Stomach smooth muscle (tissue), 2 donors: ENCODE measurements at regions not wholly inside any gene's neighbourhood (a gene's known extent, or its start where the extent isn't known, plus 50 kb on each side); places are given as distances from the start of the nearest gene placed in this dataset.
"Not testable (repeated sequence)": the region's sequence is repeated elsewhere in the genome, so short reads cannot be mapped to it uniquely, and the experiment has no call there.

Source experiments
- H3K27ac ChIP-seq: one replicate; pipeline ENCODE4 v1.7.0; 2013; ENCODE audit warnings: mild to moderate bottlenecking, low read length, inconsistent platforms
- H3K27me3 ChIP-seq, 2 donors: one replicate each; pipeline ENCODE4 v1.7.0; 2013; ENCODE audit warnings: low read length in 2 of 2; ENCODE audit not compliant: insufficient read depth in 2 of 2, control insufficient read depth in 1 of 2
- H3K36me3 ChIP-seq, 2 donors: one replicate each; pipeline ENCODE4 v1.7.0; 2013; ENCODE audit warnings: low read length in 2 of 2; ENCODE audit not compliant: control insufficient read depth in 2 of 2, insufficient read depth in 2 of 2
- H3K4me1 ChIP-seq: one replicate; pipeline ENCODE4 v1.7.0; 2013; ENCODE audit warnings: low read length; ENCODE audit not compliant: control insufficient read depth, insufficient read depth
- H3K4me3 ChIP-seq, 2 donors: one replicate each; pipeline ENCODE4 v1.7.0; 2013; ENCODE audit warnings: low read length in 2 of 2
- H3K9ac ChIP-seq, 2 donors: one replicate each; pipeline ENCODE4 v1.7.0; 2013; ENCODE audit warnings: low read length in 2 of 2, mild to moderate bottlenecking in 1 of 2
- H3K9me3 ChIP-seq, 2 donors: one replicate each; pipeline ENCODE4 v1.7.0; 2013; ENCODE audit warnings: low read length in 2 of 2; ENCODE audit not compliant: control insufficient read depth in 2 of 2
- donor health status: healthy.
- donor health status: Pancreatic carcinoma.

- no peak overlapping the region for H3K4me3 ChIP-seq
- no peaks in the 10 kb centered on the region for H3K36me3 ChIP-seq
- H3K27me3 ChIP-seq = no peaks in the 10 kb centered on the region
- no peaks in the 10 kb centered on the region for H3K9me3 ChIP-seq
- H3K9ac ChIP-seq = no peak overlapping the region
- no peaks in the 10 kb centered on the region for H3K4me1 ChIP-seq
- H3K27ac ChIP-seq = no peak overlapping the region
Measured at GRCh38 chr6:79416931-79417330, 120.3 kb downstream of the LCA5 start.

DNA sequence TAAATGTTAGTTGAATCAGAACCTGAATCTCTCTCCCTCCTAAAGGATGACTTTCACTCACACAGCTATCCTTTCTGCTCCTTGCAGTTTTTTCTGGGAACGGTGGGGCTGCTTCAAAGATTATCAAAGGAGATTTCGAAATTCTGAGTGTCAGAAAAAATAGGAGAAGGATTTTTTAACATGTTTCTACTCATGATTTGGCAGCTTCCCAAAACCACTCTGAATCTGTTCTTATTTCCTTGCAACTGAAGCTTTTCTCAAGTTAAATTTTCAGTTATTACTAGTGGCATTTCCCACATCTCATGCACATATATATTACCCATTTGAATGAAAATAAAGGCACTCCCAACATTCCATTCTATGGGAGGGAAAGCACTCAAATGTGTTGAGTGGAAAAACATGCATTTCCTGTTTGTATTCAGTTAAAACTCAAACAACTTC lies 123.6 kb downstream of the LCA5 start:
- Histone ChIP-seq H3K27me3 (no peaks in the 10 kb centered on the region), H3K4me3 (no peak overlapping the region), H3K9me3 (no peaks in the 10 kb centered on the region), H3K9ac (no peak overlapping the region), H3K27ac (no peak overlapping the region), H3K4me1 (no peaks in the 10 kb centered on the region), H3K36me3 (no peaks in the 10 kb centered on the region)

- Histone ChIP-seq H3K36me3 (no peaks in the 10 kb centered on the region), H3K27me3 (no peaks in the 10 kb centered on the region), H3K4me1 (no peaks in the 10 kb centered on the region), H3K27ac (no peak overlapping the region), H3K9me3 (peaks cover under 1 to 2% of the 10 kb centered on the region in 2 donors), H3K4me3 (no peak overlapping the region), H3K9ac (no peak overlapping the region)
Measured at GRCh38 chr6:79410806-79411205, 126.4 kb downstream of the LCA5 start.

- Histone ChIP-seq H3K9ac (no peak overlapping the region), H3K4me3 (no peak overlapping the region), H3K4me1 (no peaks in the 10 kb centered on the region), H3K9me3 (peaks cover 2 to 5% of the 10 kb centered on the region in 2 donors), H3K36me3 (no peaks in the 10 kb centered on the region), H3K27me3 (no peaks in the 10 kb centered on the region), H3K27ac (no peak overlapping the region)
Measured at GRCh38 chr6:79408256-79408974, 128.8 kb downstream of the LCA5 start.

DNA sequence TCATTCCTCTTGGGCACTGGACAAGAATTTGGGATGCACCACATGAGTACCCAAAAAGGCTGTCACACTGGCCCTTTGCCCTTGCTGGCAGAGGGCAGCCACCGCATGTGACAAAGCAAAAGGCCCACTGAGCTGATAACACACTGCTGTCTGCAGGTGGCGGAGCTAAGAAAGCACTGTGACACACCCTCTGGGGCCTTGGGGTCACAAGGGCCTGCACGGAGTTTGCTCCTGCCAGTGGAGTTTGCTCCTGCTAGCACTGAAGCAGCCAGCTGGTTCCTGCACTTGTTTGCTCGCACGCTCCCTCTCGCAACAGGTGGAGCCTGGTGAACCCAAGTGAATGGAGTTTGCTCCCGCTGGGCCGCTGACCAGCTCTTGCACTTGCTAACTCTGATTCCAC lies 132.6 kb downstream of the LCA5 start:
- H3K9me3 ChIP-seq = peaks cover 2 to 5% of the 10 kb centered on the region in 2 donors
- H3K27me3 ChIP-seq = no peaks in the 10 kb centered on the region
- H3K4me1 ChIP-seq = no peaks in the 10 kb centered on the region
- no peak overlapping the region for H3K27ac ChIP-seq
- H3K4me3 ChIP-seq = no peak overlapping the region
- no peaks in the 10 kb centered on the region for H3K36me3 ChIP-seq
- no peak overlapping the region for H3K9ac ChIP-seq

- no peaks in the 10 kb centered on the region for H3K4me1 ChIP-seq
- no peak overlapping the region for H3K4me3 ChIP-seq
- H3K9ac ChIP-seq = no peak overlapping the region
- H3K27me3 ChIP-seq = no peaks in the 10 kb centered on the region
- peaks cover 2 to 5% of the 10 kb centered on the region in 2 donors for H3K9me3 ChIP-seq
- H3K27ac ChIP-seq = no peak overlapping the region
- no peaks in the 10 kb centered on the region for H3K36me3 ChIP-seq
Measured at GRCh38 chr6:79404261-79404660, 133.0 kb downstream of the LCA5 start.

DNA sequence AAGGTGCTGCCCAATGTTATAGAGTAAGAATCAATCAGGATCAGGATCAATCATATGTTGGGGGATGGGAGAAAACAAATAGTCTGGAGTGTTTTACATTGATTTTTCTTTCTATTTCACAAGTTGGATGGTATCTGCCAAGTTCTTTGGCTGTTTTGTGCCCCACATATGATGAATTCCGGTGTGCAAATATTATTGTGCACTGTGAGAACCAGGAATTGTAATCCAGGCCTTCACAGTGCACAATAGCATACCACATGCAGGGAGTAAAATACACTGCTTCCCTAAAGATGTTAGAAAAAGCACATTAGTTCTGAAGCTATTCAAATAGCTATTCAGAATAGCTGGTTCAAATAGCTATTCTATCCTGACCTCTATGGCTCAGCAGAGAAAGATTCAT lies 133.7 kb downstream of the LCA5 start:
- Histone ChIP-seq H3K9me3 (peaks cover 2 to 5% of the 10 kb centered on the region in 2 donors), H3K36me3 (no peaks in the 10 kb centered on the region), H3K27me3 (no peaks in the 10 kb centered on the region), H3K9ac (no peak overlapping the region), H3K4me1 (no peaks in the 10 kb centered on the region), H3K4me3 (no peak overlapping the region), H3K27ac (no peak overlapping the region)

DNA sequence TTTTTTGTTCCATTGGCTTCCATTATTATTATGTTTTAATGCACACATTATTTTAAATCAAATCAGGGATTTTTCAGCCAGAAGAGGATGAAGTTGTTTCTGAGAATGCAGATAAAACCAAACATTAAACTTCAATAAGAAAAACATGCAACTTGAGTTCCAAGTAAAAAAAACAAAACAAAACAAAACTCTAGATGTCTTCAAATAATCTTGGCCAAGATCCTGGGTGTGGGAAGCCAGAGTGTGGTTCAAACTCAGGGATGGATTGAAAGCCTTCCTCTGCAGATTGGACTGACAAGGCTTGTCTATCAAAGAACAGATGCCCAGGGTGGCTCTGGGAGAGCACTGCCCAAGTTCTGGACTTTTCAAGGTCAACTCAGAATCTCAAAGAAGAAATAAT lies 134.1 kb downstream of the LCA5 start:
- Histone ChIP-seq H3K4me3 (no peak overlapping the region), H3K36me3 (no peaks in the 10 kb centered on the region), H3K9me3 (peaks cover 2 to 5% of the 10 kb centered on the region in 2 donors), H3K27me3 (no peaks in the 10 kb centered on the region), H3K27ac (no peak overlapping the region), H3K9ac (no peak overlapping the region), H3K4me1 (no peaks in the 10 kb centered on the region)

DNA sequence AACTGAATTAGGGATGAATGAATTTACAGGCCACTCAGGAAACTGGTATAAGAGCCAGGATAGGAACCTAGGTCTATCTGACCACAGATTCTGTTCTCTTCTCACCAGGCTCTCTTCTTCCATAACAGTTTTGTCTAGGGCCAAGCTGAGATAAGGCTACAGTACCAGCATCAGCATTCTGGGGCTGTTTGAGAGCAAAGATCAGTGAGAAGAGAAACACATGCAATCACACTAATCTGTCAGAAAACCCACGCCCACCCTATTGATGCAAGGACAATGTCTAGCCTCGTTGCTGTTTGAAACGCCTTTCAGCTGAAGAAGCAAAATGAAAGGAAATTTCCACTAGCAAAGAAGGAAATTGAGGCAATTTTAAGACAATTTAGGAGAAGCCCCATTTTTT lies 137.7 kb downstream of the LCA5 start:
- H3K27ac ChIP-seq = no peak overlapping the region
- H3K4me1 ChIP-seq = no peaks in the 10 kb centered on the region

GRCh38 chr6:79398617-79399016 lies 138.6 kb downstream of the LCA5 start:
- H3K9ac ChIP-seq, H3K27ac ChIP-seq, H3K27me3 ChIP-seq, H3K4me3 ChIP-seq, H3K4me1 ChIP-seq, H3K36me3 ChIP-seq, H3K9me3 ChIP-seq: not testable (repeated sequence)

More for the DNA sequence above, 137.7 kb downstream of the LCA5 start:
- H3K9ac ChIP-seq = no peak overlapping the region
- no peaks in the 10 kb centered on the region for H3K27me3 ChIP-seq
- no peaks in the 10 kb centered on the region for H3K36me3 ChIP-seq
- H3K4me3 ChIP-seq = no peak overlapping the region
- H3K9me3 ChIP-seq = no peaks in the 10 kb centered on the region

DNA sequence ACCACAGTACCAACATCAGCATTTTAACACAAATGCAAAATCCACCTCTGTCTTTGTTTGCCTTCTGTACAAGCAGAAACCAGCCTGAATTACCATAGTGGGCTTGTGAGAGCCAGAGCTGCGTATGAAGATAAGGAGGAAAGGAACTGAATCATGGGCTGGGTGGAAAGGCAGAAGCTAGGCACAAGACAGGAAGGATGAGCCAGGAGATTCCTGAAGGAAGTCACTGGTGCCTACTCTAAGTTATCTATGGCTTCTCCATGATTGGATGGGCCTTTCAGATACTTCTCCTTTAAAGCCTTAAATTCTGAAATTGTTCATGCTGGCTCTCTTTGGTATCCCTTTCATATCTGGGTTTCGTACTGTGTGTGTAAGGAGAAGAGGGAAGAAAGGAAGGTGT lies 140.6 kb downstream of the LCA5 start:
- H3K27me3 ChIP-seq = no peaks in the 10 kb centered on the region
- H3K4me3 ChIP-seq = no peak overlapping the region
- H3K36me3 ChIP-seq = no peaks in the 10 kb centered on the region
- H3K9ac ChIP-seq = no peak overlapping the region
- no peak overlapping the region for H3K27ac ChIP-seq
- no peaks in the 10 kb centered on the region for H3K9me3 ChIP-seq
- H3K4me1 ChIP-seq = no peaks in the 10 kb centered on the region
